Kidney (tissue), 13 donors: ENCODE measurements at regions not wholly inside any gene's neighbourhood (a gene's known extent, or its start where the extent isn't known, plus 50 kb on each side); places are given as distances from the start of the nearest gene placed in this dataset.

Experiments used
- DNase-seq, 5 donors: peaks; one replicate each; pipeline ENCODE4 v3.0.0-alpha.2; 2013 to 2020
- FAIRE-seq: peaks from 2 replicates; lab custom pipeline; 2012; peaks lifted over from hg19 to GRCh38; lab: Jason Lieb, UNC
- H3K27ac ChIP-seq, 2 donors: one replicate each; pipeline ENCODE4 v1.7.0; 2013; ENCODE audit warnings: low read depth in 2 of 2, low read length in 2 of 2, inconsistent platforms in 1 of 2
- H3K27me3 ChIP-seq: one replicate; pipeline ENCODE4 v1.7.1; 2013; ENCODE audit warnings: low read length, inconsistent platforms; ENCODE audit not compliant: control insufficient read depth, insufficient read depth
- H3K36me3 ChIP-seq, 3 donors: one replicate each; pipeline versions ENCODE4 v1.7.0 to v1.7.1; 2013; ENCODE audit warnings: low read length in 3 of 3, control low read depth in 1 of 3, inconsistent platforms in 1 of 3; ENCODE audit not compliant: insufficient read depth in 3 of 3, control insufficient read depth in 2 of 3
- H3K4me1 ChIP-seq, 3 donors: one replicate each; pipeline versions ENCODE4 v1.7.0 to v1.7.1; 2013; ENCODE audit warnings: low read length in 3 of 3, inconsistent platforms in 1 of 3, low read depth in 1 of 3; ENCODE audit not compliant: control insufficient read depth in 2 of 3, insufficient read depth in 2 of 3
- H3K4me3 ChIP-seq, 3 donors: one replicate each; pipeline versions ENCODE4 v1.7.0 to v1.8.1; 2013; ENCODE audit warnings: low read length in 3 of 3, control low read depth in 1 of 3, inconsistent platforms in 1 of 3
- H3K9ac ChIP-seq, 3 donors: one replicate each; pipeline versions ENCODE4 v1.7.0 to v1.7.1; 2013; ENCODE audit warnings: low read length in 3 of 3, control low read depth in 1 of 3, inconsistent platforms in 1 of 3
- H3K9me3 ChIP-seq, 3 donors: one replicate each; pipeline versions ENCODE4 v1.7.0 to v1.7.1; 2013; ENCODE audit warnings: low read length in 3 of 3, control low read depth in 1 of 3, inconsistent platforms in 1 of 3; ENCODE audit not compliant: control insufficient read depth in 2 of 3, insufficient read depth in 1 of 3
- intact Hi-C: fragments of 100-400 bp; cut with DNase I; formaldehyde crosslinking; loops from one replicate; pipeline ENCODE4 v1.11.1; 2022
- TF ChIP-seq, protein P1 (sequence below): IDR thresholded peaks from 3 replicates; pipeline ENCODE4 v1.5.1; 2012; ENCODE audit warnings: mild to moderate bottlenecking, moderate library complexity, borderline replicate concordance; ENCODE audit not compliant: insufficient read depth; ENCODE audit errors: extremely low read depth
- donor health status: control.
- donor health status: control.
- donor health status: control.
- donor health status: control.
- donor health status: control.
- donor health status: DM: yes; HTN: yes; CAD: no.
- donor health status: Normal renal cell carcinoma (clear cell type).

DNA sequence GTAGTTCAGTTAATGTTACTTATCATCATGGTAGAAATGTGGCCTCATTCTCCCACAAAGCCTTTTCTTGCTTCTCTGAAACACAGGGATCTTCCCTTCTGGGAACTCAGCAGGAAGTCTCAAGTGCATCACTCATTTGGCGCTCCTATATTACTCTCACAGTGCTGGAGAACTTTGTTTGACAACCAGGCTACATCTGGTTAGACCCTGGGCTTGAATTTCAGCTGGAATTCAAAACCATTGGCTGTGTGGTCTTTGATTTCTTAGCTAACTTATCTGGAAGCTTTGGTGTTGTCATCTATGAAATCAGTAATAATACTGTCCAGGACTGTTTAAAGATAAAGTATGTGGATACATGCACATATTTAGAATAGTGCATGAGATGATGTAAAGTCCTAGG, 1777.1 kb downstream of the MAT2B start:
- DNase-seq (no peak), FAIRE-seq (no peak)
- Histone ChIP-seq H3K36me3 (no peaks in the 10 kb centered on the region), H3K4me3 (no peak overlapping the region), H3K4me1 (no peaks in the 10 kb centered on the region), H3K27me3 (no peaks in the 10 kb centered on the region), H3K9ac (no peak overlapping the region), H3K27ac (no peak overlapping the region), H3K9me3 (no peaks in the 10 kb centered on the region)
- intact Hi-C loops, result no loop called here
- TF ChIP-seq, protein P1, sequence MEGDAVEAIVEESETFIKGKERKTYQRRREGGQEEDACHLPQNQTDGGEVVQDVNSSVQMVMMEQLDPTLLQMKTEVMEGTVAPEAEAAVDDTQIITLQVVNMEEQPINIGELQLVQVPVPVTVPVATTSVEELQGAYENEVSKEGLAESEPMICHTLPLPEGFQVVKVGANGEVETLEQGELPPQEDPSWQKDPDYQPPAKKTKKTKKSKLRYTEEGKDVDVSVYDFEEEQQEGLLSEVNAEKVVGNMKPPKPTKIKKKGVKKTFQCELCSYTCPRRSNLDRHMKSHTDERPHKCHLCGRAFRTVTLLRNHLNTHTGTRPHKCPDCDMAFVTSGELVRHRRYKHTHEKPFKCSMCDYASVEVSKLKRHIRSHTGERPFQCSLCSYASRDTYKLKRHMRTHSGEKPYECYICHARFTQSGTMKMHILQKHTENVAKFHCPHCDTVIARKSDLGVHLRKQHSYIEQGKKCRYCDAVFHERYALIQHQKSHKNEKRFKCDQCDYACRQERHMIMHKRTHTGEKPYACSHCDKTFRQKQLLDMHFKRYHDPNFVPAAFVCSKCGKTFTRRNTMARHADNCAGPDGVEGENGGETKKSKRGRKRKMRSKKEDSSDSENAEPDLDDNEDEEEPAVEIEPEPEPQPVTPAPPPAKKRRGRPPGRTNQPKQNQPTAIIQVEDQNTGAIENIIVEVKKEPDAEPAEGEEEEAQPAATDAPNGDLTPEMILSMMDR, result no peak

DNA sequence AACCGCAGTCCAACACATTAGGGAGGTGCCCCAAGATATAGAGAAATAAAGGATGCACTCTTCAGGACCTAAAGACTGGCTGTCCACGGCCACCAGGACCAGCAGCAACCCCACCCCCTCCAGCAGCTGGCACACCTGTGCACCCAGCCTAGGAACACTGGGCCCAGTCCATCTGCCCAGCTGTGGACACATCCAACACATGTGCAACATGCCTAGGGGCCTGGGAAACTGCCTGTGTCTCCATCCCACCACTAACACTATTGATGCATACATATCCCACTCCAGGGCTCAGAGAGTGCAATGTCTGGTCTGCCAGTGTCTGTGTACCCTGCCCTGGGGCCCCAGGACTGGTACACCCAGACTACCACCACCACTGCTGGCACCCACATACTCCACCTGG, 1781.3 kb downstream of the MAT2B start:
- no peaks in the 10 kb centered on the region for H3K27me3 ChIP-seq
- no peaks in the 10 kb centered on the region for H3K9me3 ChIP-seq
- FAIRE-seq, result no peak
- no peaks in the 10 kb centered on the region for H3K36me3 ChIP-seq
- TF ChIP-seq, protein P1, result no peak
- H3K27ac ChIP-seq, result no peak overlapping the region
- no peak for DNase-seq
- no peaks in the 10 kb centered on the region for H3K4me1 ChIP-seq
- no peak overlapping the region for H3K4me3 ChIP-seq
- intact Hi-C loops, result no loop called here
- no peak overlapping the region for H3K9ac ChIP-seq

DNA sequence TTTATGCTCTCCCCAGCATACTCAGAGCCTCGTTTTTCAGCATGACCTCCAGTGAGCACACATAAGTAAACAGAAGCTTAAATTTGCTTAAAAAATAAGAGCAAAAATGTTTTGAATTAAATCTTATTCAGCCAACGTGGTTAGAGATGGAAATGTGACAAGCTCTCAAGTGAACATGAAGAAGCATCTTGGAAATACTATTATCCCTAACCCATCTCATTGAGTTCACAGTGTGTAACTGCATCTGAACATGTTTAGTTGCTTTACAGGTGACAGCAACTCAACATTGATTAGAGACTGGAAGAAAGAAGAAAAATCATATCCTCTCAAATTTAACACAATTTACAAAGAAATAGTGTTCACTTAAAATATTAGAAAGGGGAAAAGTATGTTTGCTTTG, 1785.1 kb downstream of the MAT2B start:
- Histone ChIP-seq H3K4me3 (no peak overlapping the region), H3K9me3 (no peaks in the 10 kb centered on the region), H3K36me3 (no peaks in the 10 kb centered on the region), H3K4me1 (no peaks in the 10 kb centered on the region), H3K27me3 (no peaks in the 10 kb centered on the region), H3K9ac (no peak overlapping the region), H3K27ac (no peak overlapping the region)
- TF ChIP-seq, protein P1, result no peak
- intact Hi-C loops, result no loop called here
- DNase-seq, result no peak
- FAIRE-seq, result no peak
